Spleen (tissue), 11 donors: ENCODE measurements at regions not wholly inside any gene's neighbourhood (a gene's known extent, or its start where the extent isn't known, plus 50 kb on each side); places are given as distances from the start of the nearest gene placed in this dataset.

Source experiments
- DNase-seq: peaks from one replicate; pipeline ENCODE4 v3.0.0-alpha.2; 2020
- H3K27ac ChIP-seq, 8 donors: fragments of 200-600 bp; sonication (generic) in 7 of 8; 1 replicate in 4 of 8; 2 replicates in 4 of 8; pipeline versions ENCODE4 v1.5.0 to v1.8.0; 2016 to 2021; ENCODE audit warnings: inconsistent platforms in 4 of 8, mild to moderate bottlenecking in 4 of 8, moderate library complexity in 1 of 8
- H3K27me3 ChIP-seq, 7 donors: fragments of 200-600 bp; sonication (generic) in 6 of 7; replicated peaks in 1 of 7; 1 replicate in 4 of 7; 2 replicates in 3 of 7; pipeline versions ENCODE4 v1.5.0 to v1.8.0; 2016 to 2021; ENCODE audit warnings: inconsistent platforms in 3 of 7, mild to moderate bottlenecking in 1 of 7
- H3K36me3 ChIP-seq, 6 donors: fragments of 200-600 bp; sonication (generic) in 5 of 6; 1 replicate in 4 of 6; 2 replicates in 2 of 6; pipeline versions ENCODE4 v1.5.0 to v1.8.0; 2016 to 2021; ENCODE audit warnings: inconsistent platforms in 2 of 6
- H3K4me1 ChIP-seq, 6 donors: fragments of 200-600 bp; sonication (generic) in 5 of 6; 1 replicate in 3 of 6; 2 replicates in 3 of 6; pipeline versions ENCODE4 v1.5.0 to v1.8.0; 2016 to 2021; ENCODE audit warnings: inconsistent platforms in 3 of 6
- H3K4me3 ChIP-seq, 8 donors: fragments of 200-600 bp; sonication (generic) in 7 of 8; 1 replicate in 4 of 8; 2 replicates in 4 of 8; pipeline versions ENCODE4 v1.5.0 to v1.8.0; 2016 to 2021; ENCODE audit warnings: inconsistent platforms in 4 of 8, mild to moderate bottlenecking in 4 of 8, moderate library complexity in 2 of 8
- H3K9me3 ChIP-seq, 8 donors: fragments of 200-600 bp; sonication (generic) in 7 of 8; 1 replicate in 4 of 8; 2 replicates in 4 of 8; pipeline versions ENCODE4 v1.5.0 to v1.8.0; 2016 to 2021; ENCODE audit warnings: inconsistent platforms in 4 of 8
- CTCF ChIP-seq, 11 experiments: fragments of 200-600 bp in 7 of 11; fragments of 450-650 bp in 4 of 11; sonication (generic) in 4 of 11; IDR thresholded peaks in 8 of 11; conservative IDR thresholded peaks in 3 of 11; 1 replicate in 7 of 11; 2 replicates in 4 of 11; pipeline versions ENCODE4 v1.4.0 to v1.8.0; 2016 to 2021; ENCODE audit warnings: antibody characterized with exemption in 11 of 11, inconsistent platforms in 4 of 11, mild to moderate bottlenecking in 1 of 11
- POLR2A ChIP-seq, 3 donors: fragments of 450-650 bp; IDR thresholded peaks; one replicate each; pipeline ENCODE4 v1.5.1; 2017; ENCODE audit warnings: antibody characterized with exemption in 3 of 3, mild to moderate bottlenecking in 1 of 3
- POLR2AphosphoS5 ChIP-seq, 3 donors: sonication (generic); formaldehyde crosslinking; IDR thresholded peaks; one replicate each; pipeline ENCODE4 v1.5.1; 2017; ENCODE audit warnings: antibody characterized with exemption in 3 of 3
- WGBS, 5 donors: extraction: QIAGEN DNeasy Blood & Tissue Kit in 3 of 5; methylation state at CpG; one replicate each; pipeline versions ENCODE4 v1.1.5 to v1.1.7; 2013 to 2018; 5-methylcytosine and 5-hydroxymethylcytosine counted together
- intact Hi-C: fragments of 100-400 bp; cut with DNase I; formaldehyde crosslinking; loops from one replicate; pipeline ENCODE4 v1.15.0; 2023; ENCODE audit warnings: low total_unique reads
- donor health status: healthy with polysubstance abuse.
- donor health status: DM: no; HTN: no; CAD: no; lungs with moderate emphysema.
- donor health status: DM: no; HTN: no; CAD: no.
- donor health status: Bipolar disorder and iron deficiency.
- donor health status: healthy.
- donor health status: DM: no; HTN: no; CAD: no.
- donor health status: DM: yes; HTN: yes; CAD: no.

- Histone ChIP-seq H3K36me3 (no peaks in the 10 kb centered on the region), H3K9me3 (no peaks in the 10 kb centered on the region), H3K27ac (no peak overlapping the region), H3K4me3 (no peak overlapping the region), H3K4me1 (no peaks in the 10 kb centered on the region), H3K27me3 (no peaks in the 10 kb centered on the region)
- no peak for DNase-seq
- WGBS, 5 donors, result 76 to 91% (median 85%) methylated on average over 5 of the region's 5 CpGs
- intact Hi-C loops, result no loop called here
- TF ChIP-seq POLR2AphosphoS5 (IDR thresholded peaks at IDR 0.05) (no peak), POLR2A (IDR thresholded peaks at IDR 0.05) (no peak)
Observed at GRCh38 chr13:106101201-106101600, 434.3 kb downstream of the EFNB2 start.

GRCh38 chr13:106100171-106100919 lies 435.1 kb downstream of the EFNB2 start:
- no peaks in the 10 kb centered on the region for H3K36me3 ChIP-seq
- no peaks in the 10 kb centered on the region for H3K9me3 ChIP-seq
- WGBS, 5 donors, result 44 to 55% (median 47%) methylated on average over 8 of the region's 8 CpGs

GRCh38 chr13:106099765-106100164 lies 435.7 kb downstream of the EFNB2 start:
- intact Hi-C loops, result no loop called here
- no peak for DNase-seq
- H3K27me3 ChIP-seq, result no peaks in the 10 kb centered on the region
- no peak overlapping the region for H3K27ac ChIP-seq
- TF ChIP-seq POLR2AphosphoS5 (IDR thresholded peaks at IDR 0.05), result no peak
- TF ChIP-seq CTCF (IDR thresholded peaks at IDR 0.05 in 8 of 11, conservative IDR thresholded peaks at IDR 0.05 in 3 of 11), result no peak
- no peak for TF ChIP-seq POLR2A (IDR thresholded peaks at IDR 0.05)
- H3K36me3 ChIP-seq, result no peaks in the 10 kb centered on the region
- no peak overlapping the region for H3K4me3 ChIP-seq
- H3K9me3 ChIP-seq, result no peaks in the 10 kb centered on the region
- no peaks in the 10 kb centered on the region for H3K4me1 ChIP-seq
- WGBS, 5 donors, result 76 to 89% (median 88%) methylated on average over 13 of the region's 13 CpGs

More at GRCh38 chr13:106100171-106100919, 435.1 kb downstream of the EFNB2 start:
- H3K4me3 ChIP-seq, result no peak overlapping the region
- no peaks in the 10 kb centered on the region for H3K4me1 ChIP-seq
- intact Hi-C loops, result no loop called here
- H3K27me3 ChIP-seq, result no peaks in the 10 kb centered on the region
- no peak overlapping the region for H3K27ac ChIP-seq
- no peak for TF ChIP-seq POLR2AphosphoS5 (IDR thresholded peaks at IDR 0.05)
- TF ChIP-seq CTCF (IDR thresholded peaks at IDR 0.05 in 8 of 11, conservative IDR thresholded peaks at IDR 0.05 in 3 of 11), result no peak
- no peak for TF ChIP-seq POLR2A (IDR thresholded peaks at IDR 0.05)
- no peak for DNase-seq

- H3K27me3 ChIP-seq, result no peaks in the 10 kb centered on the region
- no peaks in the 10 kb centered on the region for H3K36me3 ChIP-seq
- no peak for TF ChIP-seq POLR2A (IDR thresholded peaks at IDR 0.05)
- TF ChIP-seq POLR2AphosphoS5 (IDR thresholded peaks at IDR 0.05), result no peak
- no peak for TF ChIP-seq CTCF (IDR thresholded peaks at IDR 0.05 in 8 of 11, conservative IDR thresholded peaks at IDR 0.05 in 3 of 11)
- H3K4me1 ChIP-seq, result no peaks in the 10 kb centered on the region
- DNase-seq, result no peak
- no peak overlapping the region for H3K4me3 ChIP-seq
- intact Hi-C loops, result no loop called here
- H3K9me3 ChIP-seq, result no peaks in the 10 kb centered on the region
- no peak overlapping the region for H3K27ac ChIP-seq
- 93 to 96% (median 93%) methylated on average over 3 of the region's 3 CpGs for WGBS, 5 donors
Observed at GRCh38 chr13:106098778-106099177, 436.7 kb downstream of the EFNB2 start.
